ENCODE measurements at regions not wholly inside any gene's neighbourhood (a gene's known extent, or its start where the extent isn't known, plus 50 kb on each side); places are given as distances from the start of the nearest gene placed in this dataset.

DNA sequence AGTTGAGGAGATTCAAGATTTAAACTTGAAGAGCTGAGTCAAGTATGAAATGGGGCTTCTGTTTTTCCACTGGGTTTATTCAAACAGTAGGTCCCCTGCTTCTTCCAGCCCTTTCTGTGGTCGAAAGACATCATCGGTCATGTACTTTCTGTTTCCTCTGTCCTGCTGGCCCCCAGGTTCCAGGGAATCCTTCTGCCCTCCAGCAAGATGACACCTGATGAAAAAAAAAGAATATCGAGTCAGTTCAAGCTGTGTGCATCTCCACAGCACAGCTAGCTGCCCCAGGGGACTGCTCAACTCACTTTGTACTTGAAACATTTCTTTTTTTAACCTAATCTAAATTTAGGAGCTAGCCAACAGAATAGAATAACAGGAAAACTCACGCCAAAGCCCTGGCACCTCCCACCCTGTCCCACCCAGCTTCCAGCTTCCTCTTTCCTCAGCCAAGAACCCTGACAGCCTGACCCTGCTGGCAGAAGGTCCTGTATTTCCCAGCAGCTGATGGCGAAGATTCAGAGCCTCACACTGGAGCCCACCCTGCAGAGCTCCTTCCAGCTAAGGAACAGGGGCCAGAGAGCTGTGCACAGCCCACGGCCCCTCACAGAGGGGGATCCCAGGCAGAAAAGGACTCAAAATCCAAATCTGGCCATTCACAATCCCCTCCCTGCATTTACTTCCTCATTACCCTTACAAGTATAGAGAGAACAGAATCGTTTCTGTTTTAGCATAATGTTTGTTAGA, 176.5 kb downstream of the PSMG1 start:
- no peaks in the 10 kb centered on the region for H3K36me3 ChIP-seq
- no peaks in the 10 kb centered on the region for H3K9me3 ChIP-seq
- H3K4me1 ChIP-seq, result peaks cover 36 to 60% of the 10 kb centered on the region in 2 donors
- H3K27ac ChIP-seq, result peak overlapping the region; percentile 60 to 91 (median 78)
- H3K27me3 ChIP-seq, result no peaks in the 10 kb centered on the region
- no peak for TF ChIP-seq CTCF (IDR thresholded peaks at IDR 0.05)
- no peak for TF ChIP-seq POLR2A (IDR thresholded peaks at IDR 0.05)
- peak in 1 of 2 donors; percentile 45 for DNase-seq
- H3K4me3 ChIP-seq (replicated peaks in 1 of 3), result no peak overlapping the region
- WGBS, 2 donors, result 52 to 56% methylated on average over 7 of the region's 7 CpGs
- intact Hi-C loops (cut with DNase I), result no loop called here

DNA sequence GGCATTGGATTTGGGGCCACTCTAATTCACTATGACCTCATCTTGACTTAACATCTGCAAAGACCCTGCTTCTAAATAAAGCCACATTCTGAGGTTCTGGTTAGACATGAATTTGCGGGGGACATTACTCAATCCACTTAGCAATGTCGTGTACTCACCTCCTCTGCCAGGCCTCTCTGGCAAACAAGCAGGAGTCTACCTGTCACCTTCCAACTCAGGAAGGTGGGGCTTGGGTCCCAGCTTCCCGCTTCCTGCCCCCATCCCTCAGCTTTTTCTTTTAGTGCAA, 177.8 kb downstream of the PSMG1 start:
- Histone ChIP-seq H3K9me3 (no peaks in the 10 kb centered on the region), H3K27ac (peak overlapping the region; percentile 64 to 91 (median 78)), H3K27me3 (no peaks in the 10 kb centered on the region), H3K4me3 (replicated peaks in 1 of 3) (no peak overlapping the region), H3K4me1 (peaks cover 30 to 58% of the 10 kb centered on the region in 2 donors), H3K36me3 (no peaks in the 10 kb centered on the region)
- 63 to 87% methylated on average over 3 of the region's 3 CpGs for WGBS, 2 donors
- TF ChIP-seq CTCF (IDR thresholded peaks at IDR 0.05) (no peak), POLR2A (IDR thresholded peaks at IDR 0.05) (no peak)
- no peak for DNase-seq
- intact Hi-C loops (cut with DNase I), result no loop called here

DNA sequence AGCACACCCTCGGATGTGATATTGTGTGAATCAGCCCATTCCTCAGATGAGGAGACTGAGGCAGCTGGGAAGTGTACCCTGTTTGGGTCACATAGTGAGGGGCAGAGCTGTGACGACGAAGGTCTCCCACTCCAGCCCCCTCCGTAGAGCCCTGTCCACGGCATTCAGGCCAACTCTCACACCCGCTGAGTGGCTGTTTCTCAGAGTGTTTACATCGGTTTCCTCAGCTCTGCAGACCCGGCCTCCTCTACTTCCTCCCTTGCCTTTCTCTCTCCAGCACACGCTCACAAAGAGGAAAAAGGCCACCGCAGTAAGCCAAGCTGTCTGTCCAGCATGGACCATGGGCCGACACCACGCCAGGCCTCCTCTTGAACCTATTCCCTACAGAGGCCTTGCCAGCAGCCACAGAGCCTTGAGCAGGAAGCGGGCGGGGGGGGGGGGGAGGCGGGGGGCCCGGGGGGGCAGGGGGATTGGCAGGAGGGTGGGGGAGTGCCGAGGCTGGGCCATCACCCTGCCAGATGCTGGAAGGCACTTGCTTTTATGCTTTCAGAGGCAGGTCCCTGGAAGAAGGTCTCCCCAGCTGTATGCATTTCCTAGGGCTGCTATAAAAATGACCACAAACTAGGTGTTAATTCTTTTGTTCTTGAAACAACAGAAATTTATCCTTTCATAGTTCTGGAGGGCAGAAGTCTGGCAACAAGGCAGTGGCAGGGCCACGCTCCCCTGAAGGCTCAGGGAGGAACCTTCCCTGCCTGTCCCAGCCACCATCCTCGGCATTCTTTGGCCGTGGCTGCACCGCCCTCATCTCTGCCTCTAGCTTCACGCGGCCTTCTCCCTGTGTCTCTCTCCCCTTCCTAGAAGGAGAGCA, 178.4 kb downstream of the PSMG1 start:
- intact Hi-C loops (cut with DNase I), result no loop called here
- H3K4me3 ChIP-seq (replicated peaks in 1 of 3), result no peak overlapping the region
- 51 to 60% methylated on average over 18 to 21 of the region's 23 CpGs for WGBS, 2 donors
- no peaks in the 10 kb centered on the region for H3K36me3 ChIP-seq
- H3K4me1 ChIP-seq, result peaks cover 25 to 53% of the 10 kb centered on the region in 2 donors
- TF ChIP-seq POLR2A (IDR thresholded peaks at IDR 0.05) (no peak), CTCF (IDR thresholded peaks at IDR 0.05) (no peak)
- peak; percentile 48 to 60 for DNase-seq
- H3K27me3 ChIP-seq, result no peaks in the 10 kb centered on the region
- H3K9me3 ChIP-seq, result no peaks in the 10 kb centered on the region
- H3K27ac ChIP-seq, result peak overlapping the region; percentile 64 to 91 (median 78)

DNA sequence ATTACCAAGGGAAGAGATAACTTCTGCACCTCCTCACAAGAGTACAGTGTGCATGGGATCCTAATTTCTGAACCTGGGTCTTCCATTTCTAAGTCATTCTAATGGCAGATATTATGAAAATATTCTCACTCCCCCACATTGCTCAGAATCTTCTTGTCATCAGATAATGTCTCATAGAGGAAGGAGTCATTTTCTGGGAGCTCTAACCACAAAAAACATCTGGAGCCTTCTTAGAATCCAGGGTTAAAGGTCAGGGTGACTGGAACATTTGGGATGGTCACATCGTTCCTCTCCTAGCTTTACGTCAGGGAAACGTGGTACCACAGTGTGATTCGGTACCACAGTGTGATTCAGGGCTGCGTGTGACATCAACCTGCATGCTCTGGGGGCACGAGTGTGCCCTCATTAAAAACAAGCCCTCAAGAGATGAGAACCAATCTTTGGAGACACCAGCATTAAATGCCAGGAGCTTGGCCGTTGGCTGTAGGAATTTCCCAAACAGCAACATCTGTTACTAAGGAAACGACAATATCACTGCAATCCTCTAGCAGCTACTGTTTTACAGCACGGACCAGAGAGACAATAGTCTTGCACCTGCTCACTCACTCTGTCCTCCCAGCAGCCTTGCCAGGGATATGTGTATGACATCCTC, 179.1 kb downstream of the PSMG1 start:
- Histone ChIP-seq H3K4me3 (replicated peaks in 1 of 3) (no peak overlapping the region), H3K27me3 (no peaks in the 10 kb centered on the region), H3K27ac (peak overlapping the region in 2 of 3 donors; percentile 78 to 91), H3K4me1 (peaks cover 20 to 45% of the 10 kb centered on the region in 2 donors), H3K36me3 (no peaks in the 10 kb centered on the region), H3K9me3 (no peaks in the 10 kb centered on the region)
- intact Hi-C loops (cut with DNase I), result no loop called here
- TF ChIP-seq POLR2A (IDR thresholded peaks at IDR 0.05), result no peak
- TF ChIP-seq CTCF (IDR thresholded peaks at IDR 0.05), result no peak
- 65 to 69% methylated on average over 9 of the region's 9 CpGs for WGBS, 2 donors
- DNase-seq, result no peak
